Fibroblast of the aortic adventitia (primary cell): ENCODE measurements at regions not wholly inside any gene's neighbourhood (a gene's known extent, or its start where the extent isn't known, plus 50 kb on each side); places are given as distances from the start of the nearest gene placed in this dataset.

Experiments
- DNase-seq: peaks from one replicate; pipeline ENCODE4 v3.0.0-alpha.2; 2010; ENCODE audit warnings: low read depth
- H3K4me3 ChIP-seq: 2 replicates; pipeline ENCODE4 v1.5.1; 2011; ENCODE audit warnings: low read depth, mild to moderate bottlenecking, control low read depth, low read length, moderate library complexity
- CTCF ChIP-seq: IDR thresholded peaks from 2 replicates; pipeline ENCODE4 v1.5.1; 2011; ENCODE audit warnings: mild to moderate bottlenecking, low read length, control low read depth, inconsistent platforms; ENCODE audit not compliant: insufficient read depth

- no peak for TF ChIP-seq CTCF
- no peak for DNase-seq
Observed at GRCh38 chr20:50311308-50312001, 120.8 kb downstream of the CEBPB start.

GRCh38 chr20:50312002-50312681 is 121.5 kb downstream of the CEBPB start:
- no peak overlapping the region for H3K4me3 ChIP-seq
- no peak for TF ChIP-seq CTCF
- DNase-seq, result no peak

More at GRCh38 chr20:50311308-50312001, 120.8 kb downstream of the CEBPB start:
- H3K4me3 ChIP-seq, result no peak overlapping the region

GRCh38 chr20:50312682-50313521 is 122.3 kb downstream of the CEBPB start:
- TF ChIP-seq CTCF, result no peak
- no peak overlapping the region for H3K4me3 ChIP-seq
- DNase-seq, result peak; percentile 96

DNA sequence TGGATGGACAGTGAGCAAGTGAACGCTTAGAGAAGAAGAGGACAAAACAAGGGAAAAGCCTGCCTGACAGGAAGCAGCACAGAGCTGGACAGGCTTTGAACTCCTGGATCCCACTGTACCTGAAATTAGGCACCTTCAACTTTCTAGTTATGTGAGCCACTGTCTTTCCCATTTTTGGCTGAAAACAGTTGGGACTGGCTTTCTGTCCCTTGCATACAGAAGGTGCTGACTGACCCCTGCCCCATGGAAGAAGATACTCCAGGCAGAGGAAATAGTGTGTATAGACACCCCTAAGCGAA is 122.8 kb downstream of the CEBPB start:
- no peak for TF ChIP-seq CTCF
- no peak for DNase-seq
- no peak overlapping the region for H3K4me3 ChIP-seq

GRCh38 chr20:50313827-50314677 is 123.4 kb downstream of the CEBPB start:
- no peak for DNase-seq
- no peak for TF ChIP-seq CTCF
- no peak overlapping the region for H3K4me3 ChIP-seq

- no peak for DNase-seq
- H3K4me3 ChIP-seq, result no peak overlapping the region
- TF ChIP-seq CTCF, result no peak
Observed at GRCh38 chr20:50314678-50315335, 124.2 kb downstream of the CEBPB start.
